Retinal pigment epithelial cell (primary cell): ENCODE measurements at regions not wholly inside any gene's neighbourhood (a gene's known extent, or its start where the extent isn't known, plus 50 kb on each side); places are given as distances from the start of the nearest gene placed in this dataset.

Source experiments
- DNase-seq: peaks from one replicate; pipeline ENCODE4 v3.0.0-alpha.2; 2010; ENCODE audit warnings: low read depth
- H3K4me3 ChIP-seq: 2 replicates; pipeline ENCODE4 v1.5.1; 2011; ENCODE audit warnings: mild to moderate bottlenecking, low read length, control low read depth, moderate library complexity
- TF ChIP-seq, protein P1 (sequence below): conservative IDR thresholded peaks from 2 replicates; pipeline ENCODE4 v1.5.1; 2011; ENCODE audit warnings: low read depth, low read length, control low read depth, inconsistent platforms

DNA sequence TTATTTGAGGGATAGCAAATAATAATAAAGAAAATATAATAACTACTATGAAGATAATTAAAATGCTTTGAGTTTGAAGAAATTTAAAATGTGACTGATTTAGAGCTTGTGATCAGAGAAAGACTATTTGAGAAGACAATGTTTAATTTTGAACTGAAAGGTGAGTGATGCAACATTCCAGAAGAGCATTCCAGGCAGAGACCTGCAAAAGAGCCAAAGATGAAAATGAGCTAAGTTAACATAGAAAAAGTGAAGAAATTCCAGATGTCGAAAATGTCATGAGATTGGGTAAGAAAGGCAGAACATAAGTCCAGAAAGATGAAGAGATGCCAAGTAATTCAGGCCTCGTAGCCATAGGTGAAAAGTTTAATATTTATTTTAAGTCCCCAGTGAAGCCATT, 215.8 kb downstream of the FSIP2 start:
- no peak overlapping the region for H3K4me3 ChIP-seq
- DNase-seq: no peak
- TF ChIP-seq, protein P1, sequence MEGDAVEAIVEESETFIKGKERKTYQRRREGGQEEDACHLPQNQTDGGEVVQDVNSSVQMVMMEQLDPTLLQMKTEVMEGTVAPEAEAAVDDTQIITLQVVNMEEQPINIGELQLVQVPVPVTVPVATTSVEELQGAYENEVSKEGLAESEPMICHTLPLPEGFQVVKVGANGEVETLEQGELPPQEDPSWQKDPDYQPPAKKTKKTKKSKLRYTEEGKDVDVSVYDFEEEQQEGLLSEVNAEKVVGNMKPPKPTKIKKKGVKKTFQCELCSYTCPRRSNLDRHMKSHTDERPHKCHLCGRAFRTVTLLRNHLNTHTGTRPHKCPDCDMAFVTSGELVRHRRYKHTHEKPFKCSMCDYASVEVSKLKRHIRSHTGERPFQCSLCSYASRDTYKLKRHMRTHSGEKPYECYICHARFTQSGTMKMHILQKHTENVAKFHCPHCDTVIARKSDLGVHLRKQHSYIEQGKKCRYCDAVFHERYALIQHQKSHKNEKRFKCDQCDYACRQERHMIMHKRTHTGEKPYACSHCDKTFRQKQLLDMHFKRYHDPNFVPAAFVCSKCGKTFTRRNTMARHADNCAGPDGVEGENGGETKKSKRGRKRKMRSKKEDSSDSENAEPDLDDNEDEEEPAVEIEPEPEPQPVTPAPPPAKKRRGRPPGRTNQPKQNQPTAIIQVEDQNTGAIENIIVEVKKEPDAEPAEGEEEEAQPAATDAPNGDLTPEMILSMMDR: no peak

DNA sequence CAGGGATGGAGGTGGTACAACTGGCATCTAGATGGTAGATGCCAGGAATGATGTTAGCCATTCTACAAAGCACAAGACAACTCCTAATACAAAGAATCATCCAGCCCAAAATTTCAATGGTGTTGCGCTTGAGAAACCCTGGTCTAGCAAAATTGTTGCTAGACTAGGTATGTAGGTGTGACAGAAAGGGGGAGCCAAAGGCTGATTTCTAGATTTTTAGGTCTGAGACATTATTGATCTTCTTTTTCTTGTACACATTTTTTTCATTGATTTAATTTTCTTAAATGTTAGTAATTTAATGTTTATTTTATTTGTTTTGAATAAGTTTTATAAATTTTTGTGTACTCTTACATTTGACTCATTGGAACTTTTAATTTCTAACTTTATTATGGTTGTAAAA, 216.4 kb downstream of the FSIP2 start:
- H3K4me3 ChIP-seq: no peak overlapping the region
- DNase-seq: no peak
- TF ChIP-seq, protein P1: no peak

DNA sequence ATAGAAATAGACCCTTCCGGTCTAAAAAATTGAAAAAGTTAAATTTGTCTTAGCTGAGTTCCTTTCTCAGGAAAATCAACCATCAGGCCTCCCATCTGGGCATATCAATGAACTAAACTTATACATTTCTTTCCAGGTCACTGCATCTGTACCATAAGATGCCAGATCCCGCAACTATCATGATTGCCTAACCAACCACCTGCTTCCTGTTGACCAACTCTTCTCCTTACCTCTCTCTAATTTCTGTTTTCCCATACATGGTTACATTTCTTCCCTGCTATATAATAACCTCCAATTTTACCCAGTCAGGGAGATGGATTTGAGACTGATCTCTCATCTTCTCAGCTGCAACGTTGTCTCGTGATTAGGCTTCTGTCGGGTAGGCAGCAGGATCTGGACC, 228.7 kb downstream of the FSIP2 start:
- TF ChIP-seq, protein P1: no peak
- DNase-seq: no peak
- no peak overlapping the region for H3K4me3 ChIP-seq

DNA sequence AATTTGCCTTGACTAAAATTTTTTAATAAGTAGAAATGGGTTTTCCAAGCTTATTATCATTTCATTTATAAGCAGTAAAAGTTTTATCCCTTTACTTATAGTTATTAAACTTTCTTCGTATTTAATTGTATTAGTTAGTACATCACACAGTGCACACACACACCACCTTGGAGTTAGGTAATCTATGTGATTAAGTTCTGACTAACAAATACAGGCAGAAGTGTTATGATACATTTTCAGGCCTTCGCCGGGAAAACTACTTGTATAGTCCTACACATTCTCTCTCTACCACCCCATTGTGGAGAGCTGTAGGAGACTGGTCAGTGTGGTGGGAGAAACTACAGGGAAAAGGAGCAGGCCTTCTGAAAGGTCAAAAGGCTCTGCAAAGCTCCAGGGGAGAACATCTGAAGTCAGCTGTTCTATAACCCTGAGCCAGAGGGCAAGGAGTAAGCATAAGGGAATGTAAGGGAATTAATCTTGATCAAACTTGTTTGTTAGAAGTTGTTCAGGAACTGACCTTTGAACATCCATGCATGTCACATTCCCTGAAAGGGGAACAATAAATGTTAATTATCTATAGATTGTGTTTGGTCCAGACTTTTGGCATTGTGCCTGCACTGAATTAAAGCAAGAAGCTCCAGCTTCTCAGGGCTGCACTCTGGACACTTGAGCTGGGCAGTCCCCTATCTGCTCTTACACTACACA, 231.7 kb downstream of the FSIP2 start:
- no peak overlapping the region for H3K4me3 ChIP-seq
- no peak for DNase-seq
- TF ChIP-seq, protein P1: no peak

DNA sequence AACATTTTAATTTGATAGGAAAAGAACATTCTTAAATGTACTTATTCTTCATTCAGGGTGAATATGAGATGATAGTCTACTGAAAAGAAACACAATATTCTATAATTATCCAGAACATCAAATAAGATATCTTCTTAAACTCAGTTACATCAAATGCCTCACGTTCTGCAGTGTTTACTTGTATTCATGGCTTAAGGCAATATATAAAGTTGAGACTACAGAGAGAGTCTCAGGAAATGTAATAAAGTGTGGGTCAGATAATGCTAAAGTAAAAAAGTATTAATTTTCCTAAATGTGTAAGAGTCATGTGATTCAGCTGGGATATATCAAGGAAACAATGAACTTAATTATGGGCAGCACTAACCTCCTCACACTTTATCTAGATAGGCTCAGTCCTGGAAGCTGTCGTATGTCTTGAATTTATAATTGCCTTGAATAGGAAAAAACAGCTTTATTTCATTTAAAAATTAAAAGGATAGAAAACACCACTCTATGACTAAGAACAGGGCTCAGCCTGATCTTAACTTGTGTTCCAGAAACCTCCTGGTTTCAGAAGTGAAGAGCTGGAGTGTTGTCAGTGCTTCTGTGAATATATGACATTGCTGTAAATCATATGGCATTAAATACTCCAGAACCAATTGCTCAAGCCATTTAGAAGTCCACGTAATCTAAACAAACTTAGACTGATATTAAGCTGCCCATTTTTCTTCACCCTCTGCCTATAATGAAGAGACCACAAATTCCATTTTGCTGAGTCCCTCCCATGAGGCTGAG, 240.2 kb downstream of the FSIP2 start:
- no peak for DNase-seq
- H3K4me3 ChIP-seq: no peak overlapping the region
- TF ChIP-seq, protein P1: no peak

DNA sequence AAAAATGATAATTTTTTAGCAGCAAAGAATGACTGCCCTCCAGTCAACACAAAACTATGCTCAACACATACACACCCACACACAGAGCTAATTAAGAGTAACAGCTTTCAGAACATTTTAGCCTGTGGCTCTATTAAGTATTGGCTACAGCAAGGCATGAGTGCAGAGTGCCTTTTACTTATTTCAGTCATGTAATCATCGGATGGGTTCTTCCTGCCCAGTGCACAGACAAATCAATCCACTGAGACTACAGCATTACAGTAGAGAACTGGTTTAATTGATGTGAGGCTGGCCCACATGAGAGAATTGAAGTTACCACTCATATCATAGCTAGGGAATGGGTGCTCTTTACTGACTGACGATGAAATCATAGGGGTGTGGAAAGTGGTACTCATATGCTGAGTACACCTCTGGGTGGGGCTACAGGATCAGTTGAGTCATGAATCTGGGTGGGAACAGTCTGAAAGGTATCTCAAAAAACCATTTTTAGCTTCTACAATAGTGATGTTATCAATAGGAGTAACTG, 241.0 kb downstream of the FSIP2 start:
- TF ChIP-seq, protein P1: no peak
- no peak for DNase-seq
- H3K4me3 ChIP-seq: no peak overlapping the region
